ENCODE measurements at regions not wholly inside any gene's neighbourhood (a gene's known extent, or its start where the extent isn't known, plus 50 kb on each side); places are given as distances from the start of the nearest gene placed in this dataset.

GRCh38 chr18:41537666-41538065 lies 417.4 kb upstream of the PIK3C3 start:
- DNase-seq, result no peak

GRCh38 chr18:41532344-41533086 lies 422.5 kb upstream of the PIK3C3 start:
- no peak for DNase-seq

GRCh38 chr18:41530970-41531369 lies 424.1 kb upstream of the PIK3C3 start:
- DNase-seq, result no peak

GRCh38 chr18:41529093-41529492 lies 425.9 kb upstream of the PIK3C3 start:
- DNase-seq, result no peak

- DNase-seq, result no peak
Measured at GRCh38 chr18:41526054-41526453, 429.0 kb upstream of the PIK3C3 start.

- no peak for DNase-seq
Measured at GRCh38 chr18:41524674-41525470, 430.2 kb upstream of the PIK3C3 start.

GRCh38 chr18:41517142-41517541 lies 437.9 kb upstream of the PIK3C3 start:
- DNase-seq, result no peak

- no peak for DNase-seq
Measured at GRCh38 chr18:41513438-41513837, 441.6 kb upstream of the PIK3C3 start.

- DNase-seq, result no peak
Measured at GRCh38 chr18:41504316-41504715, 450.7 kb upstream of the PIK3C3 start.

GRCh38 chr18:41501848-41502247 lies 453.2 kb upstream of the PIK3C3 start:
- DNase-seq, result no peak

- no peak for DNase-seq
Measured at GRCh38 chr18:41499345-41499744, 455.7 kb upstream of the PIK3C3 start.

GRCh38 chr18:41490861-41491260 lies 464.2 kb upstream of the PIK3C3 start:
- DNase-seq, result no peak

GRCh38 chr18:41486575-41486974 lies 468.5 kb upstream of the PIK3C3 start:
- DNase-seq, result no peak

- DNase-seq, result no peak
Measured at GRCh38 chr18:41484069-41484468, 471.0 kb upstream of the PIK3C3 start.

GRCh38 chr18:41482501-41482900 lies 472.5 kb upstream of the PIK3C3 start:
- DNase-seq, result no peak

- DNase-seq, result no peak
Measured at GRCh38 chr18:41466436-41467160, 488.4 kb upstream of the PIK3C3 start.

GRCh38 chr18:41465386-41465785 lies 489.6 kb upstream of the PIK3C3 start:
- no peak for DNase-seq

- no peak for DNase-seq
Measured at GRCh38 chr18:41464278-41464677, 490.8 kb upstream of the PIK3C3 start.

GRCh38 chr18:41462946-41463345 lies 492.1 kb upstream of the PIK3C3 start:
- DNase-seq, result no peak

- no peak for DNase-seq
Measured at GRCh38 chr18:41461114-41461513, 493.9 kb upstream of the PIK3C3 start.

GRCh38 chr18:41459656-41460055 lies 495.4 kb upstream of the PIK3C3 start:
- DNase-seq, result no peak

- no peak for DNase-seq
Measured at GRCh38 chr18:41458376-41458775, 496.7 kb upstream of the PIK3C3 start.

- no peak for DNase-seq
Measured at GRCh38 chr18:41457765-41458326, 497.2 kb upstream of the PIK3C3 start.

Data from NCI-H2081 treated with DMSO at 0.1 percent for 48 hours (cell line).